ENCODE measurements at regions not wholly inside any gene's neighbourhood (a gene's known extent, or its start where the extent isn't known, plus 50 kb on each side); places are given as distances from the start of the nearest gene placed in this dataset.

GRCh38 chr7:25567430-25567829 lies 339.1 kb upstream of the NPVF start:
- Histone ChIP-seq H3K4me1 (ENCODE audit: insufficient read depth, low read length) (no peaks in the 10 kb centered on the region; the same call in 1 of the 2 replicates), H3K9me3 (ENCODE audit: insufficient read depth, low read length, severe bottlenecking) (no peaks in the 10 kb centered on the region), H2AFZ (ENCODE audit: low read depth, low read length) (no peak overlapping the region), H3K9ac (ENCODE audit: low read depth, low read length) (no peak overlapping the region), H3K4me3 (ENCODE audit: low read depth in 1 of 2, low read length in 2 of 2) (no peak overlapping the region), H3K36me3 (ENCODE audit: insufficient read depth, low read length) (no peaks in the 10 kb centered on the region), H3K27me3 (ENCODE audit: insufficient read depth, low read length, poor library complexity) (peaks cover 5% of the 10 kb centered on the region), H3K27ac (ENCODE audit: low read length) (no peak overlapping the region), H3K79me2 (ENCODE audit: insufficient read depth, low read length) (no peaks in the 10 kb centered on the region), H4K20me1 (ENCODE audit: insufficient read depth, low read length) (no peaks in the 10 kb centered on the region), H3K4me2 (ENCODE audit: insufficient read depth, low read length) (no peak overlapping the region)
- DNase-seq (no peak), ATAC-seq (ENCODE audit: insufficient read depth, low read depth) (no peak)
- TF ChIP-seq, protein P1, sequence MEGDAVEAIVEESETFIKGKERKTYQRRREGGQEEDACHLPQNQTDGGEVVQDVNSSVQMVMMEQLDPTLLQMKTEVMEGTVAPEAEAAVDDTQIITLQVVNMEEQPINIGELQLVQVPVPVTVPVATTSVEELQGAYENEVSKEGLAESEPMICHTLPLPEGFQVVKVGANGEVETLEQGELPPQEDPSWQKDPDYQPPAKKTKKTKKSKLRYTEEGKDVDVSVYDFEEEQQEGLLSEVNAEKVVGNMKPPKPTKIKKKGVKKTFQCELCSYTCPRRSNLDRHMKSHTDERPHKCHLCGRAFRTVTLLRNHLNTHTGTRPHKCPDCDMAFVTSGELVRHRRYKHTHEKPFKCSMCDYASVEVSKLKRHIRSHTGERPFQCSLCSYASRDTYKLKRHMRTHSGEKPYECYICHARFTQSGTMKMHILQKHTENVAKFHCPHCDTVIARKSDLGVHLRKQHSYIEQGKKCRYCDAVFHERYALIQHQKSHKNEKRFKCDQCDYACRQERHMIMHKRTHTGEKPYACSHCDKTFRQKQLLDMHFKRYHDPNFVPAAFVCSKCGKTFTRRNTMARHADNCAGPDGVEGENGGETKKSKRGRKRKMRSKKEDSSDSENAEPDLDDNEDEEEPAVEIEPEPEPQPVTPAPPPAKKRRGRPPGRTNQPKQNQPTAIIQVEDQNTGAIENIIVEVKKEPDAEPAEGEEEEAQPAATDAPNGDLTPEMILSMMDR (IDR thresholded peaks at IDR 0.05; ENCODE audit: borderline replicate concordance, extremely low read depth, low read length, poor library complexity, severe bottlenecking): no peak
- TF ChIP-seq EZH2 (IDR thresholded peaks at IDR 0.05; ENCODE audit: borderline replicate concordance, low read depth, low read length, severe bottlenecking): no peak

- no peak for ATAC-seq (ENCODE audit: insufficient read depth, low read depth)
- Histone ChIP-seq H3K4me1 (ENCODE audit: insufficient read depth, low read length) (no peaks in the 10 kb centered on the region; the same call in 1 of the 2 replicates), H3K27ac (ENCODE audit: low read length) (no peak overlapping the region), H3K27me3 (ENCODE audit: insufficient read depth, low read length, poor library complexity) (peaks cover 3% of the 10 kb centered on the region), H3K9ac (ENCODE audit: low read depth, low read length) (no peak overlapping the region), H3K36me3 (ENCODE audit: insufficient read depth, low read length) (no peaks in the 10 kb centered on the region), H3K9me3 (ENCODE audit: insufficient read depth, low read length, severe bottlenecking) (no peaks in the 10 kb centered on the region), H3K79me2 (ENCODE audit: insufficient read depth, low read length) (no peaks in the 10 kb centered on the region), H3K4me3 (ENCODE audit: low read depth in 1 of 2, low read length in 2 of 2) (no peak overlapping the region), H2AFZ (ENCODE audit: low read depth, low read length) (no peak overlapping the region), H4K20me1 (ENCODE audit: insufficient read depth, low read length) (no peaks in the 10 kb centered on the region), H3K4me2 (ENCODE audit: insufficient read depth, low read length) (no peak overlapping the region)
- TF ChIP-seq, protein P1 (IDR thresholded peaks at IDR 0.05; ENCODE audit: borderline replicate concordance, extremely low read depth, low read length, poor library complexity, severe bottlenecking): no peak
- DNase-seq: no peak
Observed at GRCh38 chr7:25569765-25570164, 341.5 kb upstream of the NPVF start.

- Histone ChIP-seq H4K20me1 (ENCODE audit: insufficient read depth, low read length) (no peaks in the 10 kb centered on the region), H3K9me3 (ENCODE audit: insufficient read depth, low read length, severe bottlenecking) (no peaks in the 10 kb centered on the region), H3K4me2 (ENCODE audit: insufficient read depth, low read length) (no peak overlapping the region), H3K27me3 (ENCODE audit: insufficient read depth, low read length, poor library complexity) (peaks cover 3% of the 10 kb centered on the region), H3K9ac (ENCODE audit: low read depth, low read length) (no peak overlapping the region), H3K79me2 (ENCODE audit: insufficient read depth, low read length) (no peaks in the 10 kb centered on the region), H3K36me3 (ENCODE audit: insufficient read depth, low read length) (no peaks in the 10 kb centered on the region), H3K27ac (ENCODE audit: low read length) (no peak overlapping the region), H2AFZ (ENCODE audit: low read depth, low read length) (no peak overlapping the region), H3K4me3 (ENCODE audit: low read depth in 1 of 2, low read length in 2 of 2) (no peak overlapping the region), H3K4me1 (ENCODE audit: insufficient read depth, low read length) (no peaks in the 10 kb centered on the region)
- ATAC-seq (ENCODE audit: insufficient read depth, low read depth): no peak
- no peak for TF ChIP-seq EZH2 (IDR thresholded peaks at IDR 0.05; ENCODE audit: borderline replicate concordance, low read depth, low read length, severe bottlenecking)
- TF ChIP-seq, protein P1 (IDR thresholded peaks at IDR 0.05; ENCODE audit: borderline replicate concordance, extremely low read depth, low read length, poor library complexity, severe bottlenecking): no peak
- DNase-seq: no peak
Observed at GRCh38 chr7:25572423-25572822, 344.1 kb upstream of the NPVF start.

DNA sequence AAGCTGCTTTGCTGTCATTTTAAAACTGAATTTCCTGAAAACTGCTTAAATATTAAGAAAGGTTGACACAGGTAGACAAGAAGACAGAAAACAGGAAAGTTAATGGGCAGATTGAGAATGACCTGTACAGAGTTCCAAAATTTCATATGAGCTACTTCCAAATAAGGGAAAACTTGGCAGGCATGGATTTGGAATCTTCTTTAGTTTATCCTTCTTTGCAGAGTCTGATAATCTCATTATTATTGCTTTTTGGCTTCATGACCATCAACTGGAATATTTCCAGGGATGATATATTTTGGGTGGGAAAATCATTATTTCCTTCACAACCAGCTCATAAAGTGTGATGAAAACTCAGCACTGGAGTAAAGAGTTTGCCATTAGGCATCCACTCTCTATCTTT lies 346.5 kb upstream of the NPVF start:
- Histone ChIP-seq H2AFZ (ENCODE audit: low read depth, low read length) (no peak overlapping the region), H3K79me2 (ENCODE audit: insufficient read depth, low read length) (no peaks in the 10 kb centered on the region), H3K27ac (ENCODE audit: low read length) (no peak overlapping the region), H3K9ac (ENCODE audit: low read depth, low read length) (no peak overlapping the region), H3K4me1 (ENCODE audit: insufficient read depth, low read length) (no peaks in the 10 kb centered on the region), H3K36me3 (ENCODE audit: insufficient read depth, low read length) (no peaks in the 10 kb centered on the region), H3K4me2 (ENCODE audit: insufficient read depth, low read length) (no peak overlapping the region), H4K20me1 (ENCODE audit: insufficient read depth, low read length) (no peaks in the 10 kb centered on the region), H3K27me3 (ENCODE audit: insufficient read depth, low read length, poor library complexity) (peaks cover 3% of the 10 kb centered on the region), H3K4me3 (ENCODE audit: low read depth in 1 of 2, low read length in 2 of 2) (no peak overlapping the region), H3K9me3 (ENCODE audit: insufficient read depth, low read length, severe bottlenecking) (no peaks in the 10 kb centered on the region)
- DNase-seq (no peak), ATAC-seq (ENCODE audit: insufficient read depth, low read depth) (no peak)
- TF ChIP-seq EZH2 (IDR thresholded peaks at IDR 0.05; ENCODE audit: borderline replicate concordance, low read depth, low read length, severe bottlenecking): no peak
- TF ChIP-seq, protein P1 (IDR thresholded peaks at IDR 0.05; ENCODE audit: borderline replicate concordance, extremely low read depth, low read length, poor library complexity, severe bottlenecking): no peak
